MM.1S (cell line): ENCODE measurements at regions not wholly inside any gene's neighbourhood (a gene's known extent, or its start where the extent isn't known, plus 50 kb on each side); places are given as distances from the start of the nearest gene placed in this dataset.

ENCODE experiments used
- DNase-seq: peaks from one replicate; pipeline ENCODE4 v3.0.0-alpha.2; 2015
- H2AFZ ChIP-seq: fragments of 300-600 bp; sonication (generic); 2 replicates; pipeline ENCODE4 v1.6.0; 2016; ENCODE audit warnings: antibody characterized with exemption, low read length
- H3F3A ChIP-seq: fragments of 300-600 bp; sonication (generic); 2 replicates; pipeline ENCODE4 v1.6.1; 2016; ENCODE audit warnings: mild to moderate bottlenecking, antibody characterized with exemption, low read length, moderate library complexity, mixed read lengths; ENCODE audit not compliant: insufficient read depth
- H3K27ac ChIP-seq: fragments of 300-600 bp; sonication (generic); 2 replicates; pipeline ENCODE4 v1.5.1; 2016; ENCODE audit warnings: mild to moderate bottlenecking, low read length
- H3K27me3 ChIP-seq: fragments of 300-600 bp; sonication (generic); replicated peaks from 2 replicates; pipeline ENCODE4 v1.6.0; 2016; ENCODE audit warnings: low read length; ENCODE audit not compliant: insufficient read depth
- H3K36me3 ChIP-seq: fragments of 300-600 bp; sonication (generic); replicated peaks from 2 replicates; pipeline ENCODE4 v1.6.1; 2016; ENCODE audit warnings: mild to moderate bottlenecking, low read length, mixed read lengths; ENCODE audit not compliant: insufficient read depth
- H3K4me1 ChIP-seq: fragments of 300-600 bp; sonication (generic); 2 replicates; pipeline ENCODE4 v1.6.1; 2016; ENCODE audit warnings: low read length, mixed read lengths
- H3K4me2 ChIP-seq: fragments of 300-600 bp; sonication (generic); 2 replicates; pipeline ENCODE4 v1.6.0; 2016; ENCODE audit warnings: low read depth, low read length
- H3K4me3 ChIP-seq: fragments of 300-600 bp; sonication (generic); 2 replicates; pipeline ENCODE4 v1.5.1; 2016; ENCODE audit warnings: low read length, mixed read lengths
- H3K79me2 ChIP-seq: fragments of 300-600 bp; sonication (generic); 2 replicates; pipeline ENCODE4 v1.6.1; 2016; ENCODE audit warnings: mixed run types, low read length, mixed read lengths
- H3K9ac ChIP-seq: fragments of 300-600 bp; sonication (generic); 2 replicates; pipeline ENCODE4 v1.6.1; 2016; ENCODE audit warnings: low read length, mixed read lengths
- H3K9me2 ChIP-seq: fragments of 300-600 bp; sonication (generic); replicated peaks from 2 replicates; pipeline ENCODE4 v1.6.1; 2016; ENCODE audit warnings: mild to moderate bottlenecking, low read length, mixed read lengths; ENCODE audit not compliant: insufficient read depth
- H3K9me3 ChIP-seq: fragments of 300-600 bp; sonication (generic); replicated peaks from 2 replicates; pipeline ENCODE4 v1.6.1; 2016; ENCODE audit warnings: mild to moderate bottlenecking, low read length, mixed read lengths; ENCODE audit not compliant: insufficient read depth
- H4K20me1 ChIP-seq: fragments of 300-600 bp; sonication (generic); 2 replicates; pipeline ENCODE4 v1.6.1; 2016; ENCODE audit warnings: mild to moderate bottlenecking, low read length, moderate library complexity, mixed read lengths; ENCODE audit not compliant: insufficient read depth
- EZH2 ChIP-seq: fragments of 300-600 bp; sonication (generic); optimal IDR thresholded peaks from 2 replicates; pipeline ENCODE3; 2017; ENCODE audit warnings: low read depth, mild to moderate bottlenecking, antibody characterized with exemption, low read length, mixed read lengths
- EZH2phosphoT487 ChIP-seq: fragments of 300-600 bp; sonication (generic); IDR thresholded peaks from 2 replicates; pipeline ENCODE4 v1.6.1; 2018; ENCODE audit warnings: antibody characterized with exemption, low read length
- TF ChIP-seq, protein P1 (sequence below): fragments of 300-600 bp; sonication (generic); IDR thresholded peaks from 2 replicates; pipeline ENCODE4 v1.5.1; 2016; ENCODE audit warnings: antibody characterized with exemption, low read length, mixed read lengths

DNA sequence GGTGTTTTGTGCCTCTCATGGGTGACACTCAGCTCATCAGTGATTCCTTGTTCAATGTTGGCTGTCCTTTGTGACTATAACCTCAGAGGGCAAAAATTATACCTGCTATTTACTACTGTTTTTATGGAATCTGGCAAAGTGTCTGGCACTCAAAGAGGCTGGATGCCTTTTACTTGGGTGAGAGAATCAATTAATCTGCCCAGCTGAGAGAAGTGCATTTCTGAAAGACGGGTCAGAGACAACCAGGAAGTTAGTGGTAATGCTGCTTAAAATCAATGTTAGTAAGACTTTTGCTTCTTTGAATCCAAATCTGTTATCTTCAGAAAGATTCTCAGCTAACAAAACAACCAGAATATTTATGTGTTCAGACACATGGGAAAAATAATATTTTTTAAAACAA is 436.2 kb upstream of the SUCLG2 start:
- H2AFZ ChIP-seq: no peak overlapping the region
- H4K20me1 ChIP-seq: no peaks in the 10 kb centered on the region
- no peaks in the 10 kb centered on the region for H3F3A ChIP-seq
- H3K27me3 ChIP-seq: no peaks in the 10 kb centered on the region
- no peaks in the 10 kb centered on the region for H3K36me3 ChIP-seq
- no peak overlapping the region for H3K4me3 ChIP-seq
- no peak overlapping the region for H3K9ac ChIP-seq
- no peaks in the 10 kb centered on the region for H3K9me2 ChIP-seq
- TF ChIP-seq EZH2: no peak
- TF ChIP-seq, protein P1, sequence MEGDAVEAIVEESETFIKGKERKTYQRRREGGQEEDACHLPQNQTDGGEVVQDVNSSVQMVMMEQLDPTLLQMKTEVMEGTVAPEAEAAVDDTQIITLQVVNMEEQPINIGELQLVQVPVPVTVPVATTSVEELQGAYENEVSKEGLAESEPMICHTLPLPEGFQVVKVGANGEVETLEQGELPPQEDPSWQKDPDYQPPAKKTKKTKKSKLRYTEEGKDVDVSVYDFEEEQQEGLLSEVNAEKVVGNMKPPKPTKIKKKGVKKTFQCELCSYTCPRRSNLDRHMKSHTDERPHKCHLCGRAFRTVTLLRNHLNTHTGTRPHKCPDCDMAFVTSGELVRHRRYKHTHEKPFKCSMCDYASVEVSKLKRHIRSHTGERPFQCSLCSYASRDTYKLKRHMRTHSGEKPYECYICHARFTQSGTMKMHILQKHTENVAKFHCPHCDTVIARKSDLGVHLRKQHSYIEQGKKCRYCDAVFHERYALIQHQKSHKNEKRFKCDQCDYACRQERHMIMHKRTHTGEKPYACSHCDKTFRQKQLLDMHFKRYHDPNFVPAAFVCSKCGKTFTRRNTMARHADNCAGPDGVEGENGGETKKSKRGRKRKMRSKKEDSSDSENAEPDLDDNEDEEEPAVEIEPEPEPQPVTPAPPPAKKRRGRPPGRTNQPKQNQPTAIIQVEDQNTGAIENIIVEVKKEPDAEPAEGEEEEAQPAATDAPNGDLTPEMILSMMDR: no peak
- TF ChIP-seq EZH2phosphoT487: no peak
- H3K27ac ChIP-seq: no peak overlapping the region
- DNase-seq: no peak
- no peaks in the 10 kb centered on the region for H3K4me1 ChIP-seq
- no peaks in the 10 kb centered on the region for H3K9me3 ChIP-seq
- H3K79me2 ChIP-seq: no peaks in the 10 kb centered on the region
- H3K4me2 ChIP-seq: no peak overlapping the region

DNA sequence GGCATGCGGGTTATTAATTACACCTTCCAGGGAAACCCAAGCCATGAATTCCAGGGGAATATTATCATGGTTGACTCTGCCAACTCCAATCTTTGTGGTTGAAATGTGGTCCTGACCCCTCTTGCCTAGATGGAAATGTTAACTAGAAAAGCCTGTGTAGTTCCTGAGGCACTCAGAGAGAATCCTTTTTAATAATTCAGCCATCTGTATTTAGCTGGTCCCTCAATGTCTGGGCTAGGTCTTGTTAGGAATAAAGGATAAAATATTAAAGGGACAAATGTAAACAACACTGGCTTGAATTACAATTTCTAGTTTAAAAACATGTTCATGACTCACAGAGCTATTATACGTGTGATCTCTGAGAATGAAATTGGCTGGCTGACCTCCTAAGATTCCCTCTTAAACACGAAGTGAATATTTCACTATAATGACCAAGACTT is 435.2 kb upstream of the SUCLG2 start:
- Histone ChIP-seq H4K20me1 (no peaks in the 10 kb centered on the region), H3K36me3 (no peaks in the 10 kb centered on the region), H3K4me3 (no peak overlapping the region), H3K79me2 (no peaks in the 10 kb centered on the region), H3K27ac (no peak overlapping the region), H3K9me2 (no peaks in the 10 kb centered on the region), H3K9me3 (no peaks in the 10 kb centered on the region), H3K4me1 (no peaks in the 10 kb centered on the region), H3K9ac (no peak overlapping the region), H3F3A (no peaks in the 10 kb centered on the region), H3K4me2 (no peak overlapping the region), H2AFZ (no peak overlapping the region), H3K27me3 (no peaks in the 10 kb centered on the region)
- TF ChIP-seq, protein P1: no peak
- no peak for TF ChIP-seq EZH2
- DNase-seq: no peak

DNA sequence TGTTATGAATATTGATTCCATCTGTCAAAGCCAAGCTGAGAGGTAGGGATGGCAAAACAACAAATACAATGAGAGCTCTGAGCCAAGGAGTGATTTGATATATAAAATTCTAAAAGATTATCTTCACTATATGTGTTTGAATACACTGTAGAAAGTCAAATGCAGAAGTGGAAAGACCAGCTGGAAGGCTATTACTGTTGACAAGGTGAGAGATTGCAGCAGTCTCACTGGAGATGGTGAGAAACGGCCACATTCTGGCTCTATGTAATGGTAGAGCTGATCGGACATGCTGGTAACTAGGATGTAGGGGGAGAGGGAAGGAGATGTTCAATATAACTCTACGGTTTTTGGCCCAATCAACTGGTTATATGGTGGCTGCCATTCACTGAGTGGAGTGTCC is 434.2 kb upstream of the SUCLG2 start:
- no peaks in the 10 kb centered on the region for H3K9me2 ChIP-seq
- no peaks in the 10 kb centered on the region for H4K20me1 ChIP-seq
- H3K79me2 ChIP-seq: no peaks in the 10 kb centered on the region
- no peaks in the 10 kb centered on the region for H3F3A ChIP-seq
- H3K4me2 ChIP-seq: no peak overlapping the region
- no peaks in the 10 kb centered on the region for H3K9me3 ChIP-seq
- TF ChIP-seq EZH2phosphoT487 (no peak), EZH2 (no peak)
- TF ChIP-seq, protein P1: no peak
- no peak overlapping the region for H2AFZ ChIP-seq
- H3K4me3 ChIP-seq: no peak overlapping the region
- no peaks in the 10 kb centered on the region for H3K27me3 ChIP-seq
- no peak for DNase-seq
- H3K27ac ChIP-seq: no peak overlapping the region
- H3K36me3 ChIP-seq: no peaks in the 10 kb centered on the region
- no peak overlapping the region for H3K9ac ChIP-seq
- no peaks in the 10 kb centered on the region for H3K4me1 ChIP-seq
